ENCODE measurements at regions not wholly inside any gene's neighbourhood (a gene's known extent, or its start where the extent isn't known, plus 50 kb on each side); places are given as distances from the start of the nearest gene placed in this dataset.

DNA sequence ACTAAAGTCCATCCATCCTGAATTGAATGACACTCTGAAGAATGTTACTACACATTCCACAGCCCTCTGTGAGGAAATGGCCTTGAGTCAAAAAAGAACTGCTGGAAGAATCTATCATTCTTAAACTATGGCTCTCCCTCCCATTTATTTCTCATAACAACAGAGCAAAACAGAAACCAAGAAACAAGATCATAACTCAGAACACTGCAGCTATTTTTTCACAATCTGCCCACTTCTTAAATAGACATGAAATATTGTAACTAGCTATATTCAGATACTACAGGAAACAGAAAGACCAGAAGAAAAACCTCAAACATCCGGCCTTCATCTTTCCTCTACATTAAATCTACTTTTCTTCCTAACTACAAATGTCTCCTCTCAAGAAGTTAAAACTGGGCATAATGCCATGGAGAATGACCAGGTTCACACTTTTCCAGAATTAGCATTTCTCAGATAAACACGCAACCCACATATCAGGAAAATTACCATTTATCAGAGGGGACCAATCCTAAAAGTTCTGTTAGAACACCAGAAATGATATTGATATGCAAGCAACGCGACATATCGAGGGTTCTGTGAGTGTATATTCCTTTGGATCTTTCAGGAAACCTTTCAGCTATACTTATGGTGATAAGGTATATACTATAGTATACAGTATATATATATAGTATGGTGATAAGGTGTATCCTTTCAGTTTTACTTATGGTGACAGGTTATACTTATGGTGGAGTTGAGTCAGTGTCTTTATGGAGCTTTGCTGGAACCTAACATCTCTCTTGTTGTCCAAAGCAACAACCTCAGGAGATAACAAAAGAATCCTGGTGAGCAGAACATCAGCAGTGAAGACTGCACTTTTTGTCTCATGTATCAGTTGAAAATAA lies 60.4 kb upstream of the IRF2 start:
- TF ChIP-seq TCF7L2 (IDR thresholded peaks at IDR 0.05; ENCODE audit: borderline replicate concordance, low read depth, low read length) (no peak), ZNF555 (tag by site-specific recombination; conservative IDR thresholded peaks at IDR 0.05) (no peak), ZNF202 (tag by site-specific recombination; IDR thresholded peaks at IDR 0.05; ENCODE audit: borderline replicate concordance) (no peak), ZNF473 (tag by site-specific recombination; IDR thresholded peaks at IDR 0.05) (no peak), ZNF791 (tag by site-specific recombination; IDR thresholded peaks at IDR 0.05) (no peak), ZNF423 (tag by site-specific recombination; IDR thresholded peaks at IDR 0.05) (no peak), ZNF768 (tag by site-specific recombination; IDR thresholded peaks at IDR 0.05) (no peak)
- TF ChIP-seq, protein P1, sequence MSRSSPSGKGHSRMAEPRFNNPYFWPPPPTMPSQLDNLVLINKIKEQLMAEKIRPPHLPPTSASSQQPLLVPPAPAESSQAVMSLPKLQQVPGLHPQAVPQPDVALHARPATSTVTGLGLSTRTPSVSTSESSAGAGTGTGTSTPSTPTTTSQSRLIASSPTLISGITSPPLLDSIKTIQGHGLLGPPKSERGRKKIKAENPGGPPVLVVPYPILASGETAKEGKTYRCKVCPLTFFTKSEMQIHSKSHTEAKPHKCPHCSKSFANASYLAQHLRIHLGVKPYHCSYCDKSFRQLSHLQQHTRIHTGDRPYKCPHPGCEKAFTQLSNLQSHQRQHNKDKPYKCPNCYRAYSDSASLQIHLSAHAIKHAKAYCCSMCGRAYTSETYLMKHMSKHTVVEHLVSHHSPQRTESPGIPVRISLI (tag by site-specific recombination; IDR thresholded peaks at IDR 0.05) = no peak
- TF ChIP-seq, protein P2, sequence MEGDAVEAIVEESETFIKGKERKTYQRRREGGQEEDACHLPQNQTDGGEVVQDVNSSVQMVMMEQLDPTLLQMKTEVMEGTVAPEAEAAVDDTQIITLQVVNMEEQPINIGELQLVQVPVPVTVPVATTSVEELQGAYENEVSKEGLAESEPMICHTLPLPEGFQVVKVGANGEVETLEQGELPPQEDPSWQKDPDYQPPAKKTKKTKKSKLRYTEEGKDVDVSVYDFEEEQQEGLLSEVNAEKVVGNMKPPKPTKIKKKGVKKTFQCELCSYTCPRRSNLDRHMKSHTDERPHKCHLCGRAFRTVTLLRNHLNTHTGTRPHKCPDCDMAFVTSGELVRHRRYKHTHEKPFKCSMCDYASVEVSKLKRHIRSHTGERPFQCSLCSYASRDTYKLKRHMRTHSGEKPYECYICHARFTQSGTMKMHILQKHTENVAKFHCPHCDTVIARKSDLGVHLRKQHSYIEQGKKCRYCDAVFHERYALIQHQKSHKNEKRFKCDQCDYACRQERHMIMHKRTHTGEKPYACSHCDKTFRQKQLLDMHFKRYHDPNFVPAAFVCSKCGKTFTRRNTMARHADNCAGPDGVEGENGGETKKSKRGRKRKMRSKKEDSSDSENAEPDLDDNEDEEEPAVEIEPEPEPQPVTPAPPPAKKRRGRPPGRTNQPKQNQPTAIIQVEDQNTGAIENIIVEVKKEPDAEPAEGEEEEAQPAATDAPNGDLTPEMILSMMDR (tag by site-specific recombination; IDR thresholded peaks at IDR 0.05) = no peak
- TF ChIP-seq, protein P3, sequence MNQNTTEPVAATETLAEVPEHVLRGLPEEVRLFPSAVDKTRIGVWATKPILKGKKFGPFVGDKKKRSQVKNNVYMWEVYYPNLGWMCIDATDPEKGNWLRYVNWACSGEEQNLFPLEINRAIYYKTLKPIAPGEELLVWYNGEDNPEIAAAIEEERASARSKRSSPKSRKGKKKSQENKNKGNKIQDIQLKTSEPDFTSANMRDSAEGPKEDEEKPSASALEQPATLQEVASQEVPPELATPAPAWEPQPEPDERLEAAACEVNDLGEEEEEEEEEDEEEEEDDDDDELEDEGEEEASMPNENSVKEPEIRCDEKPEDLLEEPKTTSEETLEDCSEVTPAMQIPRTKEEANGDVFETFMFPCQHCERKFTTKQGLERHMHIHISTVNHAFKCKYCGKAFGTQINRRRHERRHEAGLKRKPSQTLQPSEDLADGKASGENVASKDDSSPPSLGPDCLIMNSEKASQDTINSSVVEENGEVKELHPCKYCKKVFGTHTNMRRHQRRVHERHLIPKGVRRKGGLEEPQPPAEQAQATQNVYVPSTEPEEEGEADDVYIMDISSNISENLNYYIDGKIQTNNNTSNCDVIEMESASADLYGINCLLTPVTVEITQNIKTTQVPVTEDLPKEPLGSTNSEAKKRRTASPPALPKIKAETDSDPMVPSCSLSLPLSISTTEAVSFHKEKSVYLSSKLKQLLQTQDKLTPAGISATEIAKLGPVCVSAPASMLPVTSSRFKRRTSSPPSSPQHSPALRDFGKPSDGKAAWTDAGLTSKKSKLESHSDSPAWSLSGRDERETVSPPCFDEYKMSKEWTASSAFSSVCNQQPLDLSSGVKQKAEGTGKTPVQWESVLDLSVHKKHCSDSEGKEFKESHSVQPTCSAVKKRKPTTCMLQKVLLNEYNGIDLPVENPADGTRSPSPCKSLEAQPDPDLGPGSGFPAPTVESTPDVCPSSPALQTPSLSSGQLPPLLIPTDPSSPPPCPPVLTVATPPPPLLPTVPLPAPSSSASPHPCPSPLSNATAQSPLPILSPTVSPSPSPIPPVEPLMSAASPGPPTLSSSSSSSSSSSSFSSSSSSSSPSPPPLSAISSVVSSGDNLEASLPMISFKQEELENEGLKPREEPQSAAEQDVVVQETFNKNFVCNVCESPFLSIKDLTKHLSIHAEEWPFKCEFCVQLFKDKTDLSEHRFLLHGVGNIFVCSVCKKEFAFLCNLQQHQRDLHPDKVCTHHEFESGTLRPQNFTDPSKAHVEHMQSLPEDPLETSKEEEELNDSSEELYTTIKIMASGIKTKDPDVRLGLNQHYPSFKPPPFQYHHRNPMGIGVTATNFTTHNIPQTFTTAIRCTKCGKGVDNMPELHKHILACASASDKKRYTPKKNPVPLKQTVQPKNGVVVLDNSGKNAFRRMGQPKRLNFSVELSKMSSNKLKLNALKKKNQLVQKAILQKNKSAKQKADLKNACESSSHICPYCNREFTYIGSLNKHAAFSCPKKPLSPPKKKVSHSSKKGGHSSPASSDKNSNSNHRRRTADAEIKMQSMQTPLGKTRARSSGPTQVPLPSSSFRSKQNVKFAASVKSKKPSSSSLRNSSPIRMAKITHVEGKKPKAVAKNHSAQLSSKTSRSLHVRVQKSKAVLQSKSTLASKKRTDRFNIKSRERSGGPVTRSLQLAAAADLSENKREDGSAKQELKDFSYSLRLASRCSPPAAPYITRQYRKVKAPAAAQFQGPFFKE (tag by site-specific recombination; IDR thresholded peaks at IDR 0.05; ENCODE audit: borderline replicate concordance) = no peak

Measured in HEK293 (cell line).